ENCODE measurements at regions not wholly inside any gene's neighbourhood (a gene's known extent, or its start where the extent isn't known, plus 50 kb on each side); places are given as distances from the start of the nearest gene placed in this dataset.

DNA sequence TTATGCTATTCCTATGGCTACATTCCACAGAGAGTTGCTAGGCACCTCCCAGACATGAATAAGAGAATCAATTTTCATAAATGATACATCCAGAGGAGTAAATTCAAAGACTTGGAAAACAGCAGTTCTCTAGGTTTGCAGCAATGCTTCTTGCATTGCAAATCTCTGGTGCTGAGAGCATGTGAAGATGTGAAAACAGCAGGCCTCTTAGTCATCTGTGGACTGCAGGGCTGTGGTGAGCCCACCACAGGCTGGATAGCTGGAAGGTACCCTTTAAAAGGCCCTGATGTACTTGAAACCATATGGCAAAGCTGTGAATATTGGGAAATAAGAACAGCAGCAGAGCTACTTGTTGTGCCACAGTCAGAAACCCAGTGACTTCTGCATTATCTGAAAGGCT is 2135.9 kb downstream of the ARAP2 start:
- TF ChIP-seq, protein P1, sequence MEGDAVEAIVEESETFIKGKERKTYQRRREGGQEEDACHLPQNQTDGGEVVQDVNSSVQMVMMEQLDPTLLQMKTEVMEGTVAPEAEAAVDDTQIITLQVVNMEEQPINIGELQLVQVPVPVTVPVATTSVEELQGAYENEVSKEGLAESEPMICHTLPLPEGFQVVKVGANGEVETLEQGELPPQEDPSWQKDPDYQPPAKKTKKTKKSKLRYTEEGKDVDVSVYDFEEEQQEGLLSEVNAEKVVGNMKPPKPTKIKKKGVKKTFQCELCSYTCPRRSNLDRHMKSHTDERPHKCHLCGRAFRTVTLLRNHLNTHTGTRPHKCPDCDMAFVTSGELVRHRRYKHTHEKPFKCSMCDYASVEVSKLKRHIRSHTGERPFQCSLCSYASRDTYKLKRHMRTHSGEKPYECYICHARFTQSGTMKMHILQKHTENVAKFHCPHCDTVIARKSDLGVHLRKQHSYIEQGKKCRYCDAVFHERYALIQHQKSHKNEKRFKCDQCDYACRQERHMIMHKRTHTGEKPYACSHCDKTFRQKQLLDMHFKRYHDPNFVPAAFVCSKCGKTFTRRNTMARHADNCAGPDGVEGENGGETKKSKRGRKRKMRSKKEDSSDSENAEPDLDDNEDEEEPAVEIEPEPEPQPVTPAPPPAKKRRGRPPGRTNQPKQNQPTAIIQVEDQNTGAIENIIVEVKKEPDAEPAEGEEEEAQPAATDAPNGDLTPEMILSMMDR (IDR thresholded peaks at IDR 0.05 in 4 of 5, conservative IDR thresholded peaks at IDR 0.05 in 1 of 5) = no peak
- TF ChIP-seq POLR2A (IDR thresholded peaks at IDR 0.05) = no peak
